SK-N-SH (cell line): ENCODE measurements at regions not wholly inside any gene's neighbourhood (a gene's known extent, or its start where the extent isn't known, plus 50 kb on each side); places are given as distances from the start of the nearest gene placed in this dataset.
A peak's percentile ranks its signal among the peaks of the same experiment; 100 is the strongest.

Source experiments
- CTCF ChIA-PET: fragments of 300-600, 350-600 bp; formaldehyde crosslinking; extraction: SDS; loops from one replicate; lab custom pipeline; 2021; lab: Yijun Ruan, JAX
- POLR2A ChIA-PET: fragments of 350-600 bp; sonication (Branson Sonifier 250); formaldehyde crosslinking; extraction: SDS; loops from one replicate; lab custom pipeline; 2020; ENCODE audit warnings: antibody characterized with exemption, inconsistent platforms; lab: Yijun Ruan, JAX
- DNase-seq: peaks from one replicate; pipeline ENCODE4 v3.0.0; 2012
- H2AFZ ChIP-seq: fragments of 200-600 bp; sonication (generic); 2 replicates; pipeline ENCODE4 v1.8.1; 2016; ENCODE audit warnings: antibody characterized with exemption, mild to moderate bottlenecking, low read depth
- H3F3A ChIP-seq: fragments of 200-600 bp; sonication (generic); replicated peaks from 2 replicates; pipeline ENCODE3; 2016; ENCODE audit warnings: antibody characterized with exemption, mild to moderate bottlenecking; ENCODE audit not compliant: insufficient read depth
- H3K27ac ChIP-seq, 2 experiments: fragments of 200-500 bp in 1 of 2; fragments of 200-600 bp in 1 of 2; sonication (Bioruptor generic) in 1 of 2; sonication (generic), shearing (Covaris generic) in 1 of 2; 2 replicates each; pipeline versions ENCODE4 v1.5.1 to v1.6.1; 2014 to 2016; ENCODE audit warnings: low read depth in 2 of 2, inconsistent platforms in 1 of 2, low read length in 1 of 2, mild to moderate bottlenecking in 1 of 2, mixed read lengths in 1 of 2
- H3K27me3 ChIP-seq: fragments of 200-600 bp; sonication (generic), shearing (Covaris generic); 2 replicates; pipeline ENCODE4 v1.6.1; 2016; ENCODE audit warnings: mixed run types; ENCODE audit not compliant: insufficient read depth
- H3K36me3 ChIP-seq, 2 experiments: fragments of 200-500 bp in 1 of 2; fragments of 200-600 bp in 1 of 2; sonication (Bioruptor generic) in 1 of 2; sonication (generic) in 1 of 2; replicated peaks in 1 of 2; 2 replicates each; pipeline versions ENCODE3 to v1.5.1; 2014 to 2016; ENCODE audit warnings: low read length in 1 of 2, mild to moderate bottlenecking in 1 of 2; ENCODE audit not compliant: insufficient read depth in 2 of 2, control insufficient read depth in 1 of 2
- H3K4me1 ChIP-seq, 2 experiments: fragments of 200-500 bp in 1 of 2; fragments of 200-600 bp in 1 of 2; sonication (Bioruptor generic) in 1 of 2; sonication (generic), shearing (Covaris generic) in 1 of 2; 2 replicates each; pipeline versions ENCODE4 v1.5.1 to v1.6.1; 2014 to 2016; ENCODE audit warnings: low read depth in 1 of 2, low read length in 1 of 2, mixed run types in 1 of 2; ENCODE audit not compliant: insufficient read depth in 2 of 2, control insufficient read depth in 1 of 2
- H3K4me2 ChIP-seq: fragments of 200-600 bp; sonication (generic), shearing (Covaris generic); 2 replicates; pipeline ENCODE4 v1.6.1; 2017; ENCODE audit warnings: mixed run types
- H3K4me3 ChIP-seq, 2 experiments: fragments of 200-500 bp in 1 of 2; fragments of 200-600 bp in 1 of 2; sonication (Bioruptor generic) in 1 of 2; sonication (generic), shearing (Covaris generic) in 1 of 2; 2 replicates each; pipeline versions ENCODE4 v1.5.1 to v1.8.1; 2014 to 2016; ENCODE audit warnings: low read depth in 2 of 2, inconsistent platforms in 1 of 2, low read length in 1 of 2, mild to moderate bottlenecking in 1 of 2, mixed read lengths in 1 of 2, moderate library complexity in 1 of 2
- H3K79me2 ChIP-seq: fragments of 200-600 bp; sonication (generic); 2 replicates; pipeline ENCODE4 v1.8.1; 2017; ENCODE audit warnings: mild to moderate bottlenecking; ENCODE audit not compliant: insufficient read depth
- H3K9ac ChIP-seq: fragments of 200-600 bp; sonication (generic); 2 replicates; pipeline ENCODE4 v1.6.1; 2017; ENCODE audit warnings: mixed run types
- H3K9me2 ChIP-seq: fragments of 200-600 bp; sonication (generic); 2 replicates; pipeline ENCODE4 v1.6.1; 2017; ENCODE audit warnings: mixed run types
- H3K9me3 ChIP-seq: fragments of 200-600 bp; sonication (generic); 2 replicates; pipeline ENCODE4 v1.6.1; 2017; ENCODE audit warnings: mixed run types, mild to moderate bottlenecking, moderate library complexity
- H4K20me1 ChIP-seq: fragments of 200-600 bp; sonication (generic); 2 replicates; pipeline ENCODE4 v1.6.1; 2017; ENCODE audit warnings: mild to moderate bottlenecking, mixed run types; ENCODE audit not compliant: insufficient read depth
- CHD2 ChIP-seq: fragments of 150-350 bp; IDR thresholded peaks from 2 replicates; pipeline ENCODE4 v1.6.1; 2018; ENCODE audit warnings: low read length; ENCODE audit not compliant: partially characterized antibody
- ELF1 ChIP-seq: IDR thresholded peaks from 2 replicates; pipeline ENCODE4 v1.4.0; 2012
- EZH2phosphoT487 ChIP-seq: fragments of 200-600 bp; sonication (generic); IDR thresholded peaks from 2 replicates; pipeline ENCODE4 v1.6.1; 2017; ENCODE audit warnings: low read depth, mixed run types, mild to moderate bottlenecking, antibody characterized with exemption, moderate library complexity, borderline replicate concordance
- GABPA ChIP-seq: IDR thresholded peaks from 2 replicates; pipeline ENCODE4 v1.4.0; 2012; ENCODE audit warnings: low read depth, mild to moderate bottlenecking
- GATA2 ChIP-seq: sonication (generic); formaldehyde crosslinking; IDR thresholded peaks from 2 replicates; pipeline ENCODE4 v1.5.0; 2020; ENCODE audit warnings: mild to moderate bottlenecking, missing genetic modification reagents
- MXI1 ChIP-seq: IDR thresholded peaks from 2 replicates; pipeline ENCODE4 v1.6.1; 2012; ENCODE audit warnings: mild to moderate bottlenecking, low read depth, low read length, improper control_type of control experiment
- NFIC ChIP-seq: IDR thresholded peaks from 2 replicates; pipeline ENCODE4 v1.4.0; 2012; ENCODE audit warnings: borderline replicate concordance
- POLR2AphosphoS5 ChIP-seq: IDR thresholded peaks from 2 replicates; pipeline ENCODE4 v1.6.1; 2012; ENCODE audit warnings: low read depth, low read length
- RAD21 ChIP-seq: IDR thresholded peaks from 2 replicates; pipeline ENCODE4 v1.6.1; 2012; ENCODE audit warnings: mild to moderate bottlenecking, low read length
- RCOR1 ChIP-seq: fragments of 150-350 bp; IDR thresholded peaks from 2 replicates; pipeline ENCODE4 v1.6.1; 2017; ENCODE audit warnings: antibody characterized with exemption, low read length
- RFX5 ChIP-seq: IDR thresholded peaks from 2 replicates; pipeline ENCODE4 v1.6.1; 2012; ENCODE audit warnings: mild to moderate bottlenecking, improper control_type of control experiment, low read length
- SMC3 ChIP-seq: IDR thresholded peaks from 2 replicates; pipeline ENCODE4 v1.6.1; 2012; ENCODE audit warnings: low read depth, low read length, improper control_type of control experiment
- TCF12 ChIP-seq: IDR thresholded peaks from 2 replicates; pipeline ENCODE4 v1.4.0; 2012
- TEAD4 ChIP-seq: IDR thresholded peaks from 2 replicates; pipeline ENCODE4 v1.4.0; 2012; ENCODE audit warnings: mild to moderate bottlenecking, borderline replicate concordance; ENCODE audit not compliant: insufficient read depth
- YY1 ChIP-seq: IDR thresholded peaks from 2 replicates; pipeline ENCODE4 v1.4.0; 2012; ENCODE audit warnings: low read depth, mild to moderate bottlenecking
- WGBS: methylation state at CpG from one replicate; pipeline ENCODE4 v1.1.6; 2017; ENCODE audit warnings: low lambda C conversion rate; 5-methylcytosine and 5-hydroxymethylcytosine counted together
- TF ChIP-seq, protein P1 (sequence below): IDR thresholded peaks from 2 replicates; pipeline ENCODE4 v1.4.0; 2012; ENCODE audit warnings: low read depth, borderline replicate concordance
- TF ChIP-seq, protein P2 (sequence below): IDR thresholded peaks from 2 replicates; pipeline ENCODE4 v1.4.0; 2012; ENCODE audit warnings: low read depth, borderline replicate concordance
- TF ChIP-seq, protein P3 (sequence below): IDR thresholded peaks from 2 replicates; pipeline ENCODE4 v1.6.1; 2012; ENCODE audit warnings: mild to moderate bottlenecking, low read depth, low read length, moderate library complexity
- TF ChIP-seq, protein P4 (sequence below): fragments of 150-350 bp; IDR thresholded peaks from 2 replicates; pipeline ENCODE4 v1.6.1; 2016; ENCODE audit warnings: mild to moderate bottlenecking, low read depth, low read length

DNA sequence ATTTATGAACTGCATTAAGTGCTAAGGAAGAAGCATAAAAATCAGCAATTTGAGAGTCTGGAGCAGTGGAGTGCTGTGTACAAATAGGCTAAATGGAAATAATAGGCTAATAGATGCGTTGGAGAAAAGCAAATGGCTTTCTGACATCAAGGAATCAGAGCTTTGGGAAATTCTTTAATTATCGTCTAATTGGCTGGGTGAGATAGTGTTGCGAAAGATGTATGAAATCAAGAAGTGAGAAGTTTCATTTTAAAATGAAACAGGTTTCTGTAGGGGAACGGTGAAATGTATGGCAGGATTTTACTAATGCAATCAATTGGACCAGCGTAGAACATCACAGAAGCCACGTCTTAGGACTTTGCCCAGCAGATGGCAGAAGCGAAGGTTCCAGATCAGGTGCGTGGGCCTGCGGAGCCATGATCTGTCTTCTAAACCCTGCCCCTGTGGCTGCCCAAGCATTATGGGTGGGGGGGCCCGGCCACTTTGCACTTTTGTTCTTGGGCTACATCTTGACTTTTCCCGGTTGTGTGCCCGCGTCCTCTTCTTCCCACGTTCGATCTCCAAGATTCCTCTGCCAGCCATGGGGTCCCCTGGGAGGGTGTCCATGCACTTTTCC is 118.5 kb upstream of the SHISA3 start:
- Histone ChIP-seq H3K27me3 (no peaks in the 10 kb centered on the region), H3F3A (no peaks in the 10 kb centered on the region), H3K27ac (no peak overlapping the region), H3K4me1 (peaks cover 0 to 13% of the 10 kb centered on the region in 2 experiments; a peak in 3 of 4 replicates), H3K9ac (no peak overlapping the region), H3K36me3 (no peaks in the 10 kb centered on the region), H3K79me2 (no peaks in the 10 kb centered on the region), H4K20me1 (no peaks in the 10 kb centered on the region), H3K9me3 (no peaks in the 10 kb centered on the region), H3K4me3 (no peak overlapping the region), H2AFZ (no peak overlapping the region), H3K4me2 (no peak overlapping the region), H3K9me2 (no peaks in the 10 kb centered on the region)
- DNase-seq = no peak
- POLR2A ChIA-PET = no interaction called here
- TF ChIP-seq GABPA = no peak
- TF ChIP-seq TEAD4 = no peak
- TF ChIP-seq POLR2AphosphoS5 = no peak
- no peak for TF ChIP-seq ELF1
- TF ChIP-seq YY1 = no peak
- no peak for TF ChIP-seq TCF12
- TF ChIP-seq, protein P1, sequence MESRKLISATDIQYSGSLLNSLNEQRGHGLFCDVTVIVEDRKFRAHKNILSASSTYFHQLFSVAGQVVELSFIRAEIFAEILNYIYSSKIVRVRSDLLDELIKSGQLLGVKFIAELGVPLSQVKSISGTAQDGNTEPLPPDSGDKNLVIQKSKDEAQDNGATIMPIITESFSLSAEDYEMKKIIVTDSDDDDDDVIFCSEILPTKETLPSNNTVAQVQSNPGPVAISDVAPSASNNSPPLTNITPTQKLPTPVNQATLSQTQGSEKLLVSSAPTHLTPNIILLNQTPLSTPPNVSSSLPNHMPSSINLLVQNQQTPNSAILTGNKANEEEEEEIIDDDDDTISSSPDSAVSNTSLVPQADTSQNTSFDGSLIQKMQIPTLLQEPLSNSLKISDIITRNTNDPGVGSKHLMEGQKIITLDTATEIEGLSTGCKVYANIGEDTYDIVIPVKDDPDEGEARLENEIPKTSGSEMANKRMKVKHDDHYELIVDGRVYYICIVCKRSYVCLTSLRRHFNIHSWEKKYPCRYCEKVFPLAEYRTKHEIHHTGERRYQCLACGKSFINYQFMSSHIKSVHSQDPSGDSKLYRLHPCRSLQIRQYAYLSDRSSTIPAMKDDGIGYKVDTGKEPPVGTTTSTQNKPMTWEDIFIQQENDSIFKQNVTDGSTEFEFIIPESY = no peak
- TF ChIP-seq RFX5 = no peak
- TF ChIP-seq NFIC = no peak
- TF ChIP-seq, protein P2, sequence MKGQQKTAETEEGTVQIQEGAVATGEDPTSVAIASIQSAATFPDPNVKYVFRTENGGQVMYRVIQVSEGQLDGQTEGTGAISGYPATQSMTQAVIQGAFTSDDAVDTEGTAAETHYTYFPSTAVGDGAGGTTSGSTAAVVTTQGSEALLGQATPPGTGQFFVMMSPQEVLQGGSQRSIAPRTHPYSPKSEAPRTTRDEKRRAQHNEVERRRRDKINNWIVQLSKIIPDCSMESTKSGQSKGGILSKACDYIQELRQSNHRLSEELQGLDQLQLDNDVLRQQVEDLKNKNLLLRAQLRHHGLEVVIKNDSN = no peak
- no peak for TF ChIP-seq RCOR1
- TF ChIP-seq EZH2phosphoT487 = no peak
- no peak for TF ChIP-seq GATA2 (CRISPR knock-in tag)
- no peak for TF ChIP-seq MXI1
- 78% methylated on average over 15 of the region's 15 CpGs for WGBS
- CTCF ChIA-PET = interaction anchor here (1.0 to 8.8 kb wide), 4 partner anchors 14 to 247 kb away, joined by 3 to 86 read pairs (median 8); no protein-coding TSS in a partner anchor

DNA sequence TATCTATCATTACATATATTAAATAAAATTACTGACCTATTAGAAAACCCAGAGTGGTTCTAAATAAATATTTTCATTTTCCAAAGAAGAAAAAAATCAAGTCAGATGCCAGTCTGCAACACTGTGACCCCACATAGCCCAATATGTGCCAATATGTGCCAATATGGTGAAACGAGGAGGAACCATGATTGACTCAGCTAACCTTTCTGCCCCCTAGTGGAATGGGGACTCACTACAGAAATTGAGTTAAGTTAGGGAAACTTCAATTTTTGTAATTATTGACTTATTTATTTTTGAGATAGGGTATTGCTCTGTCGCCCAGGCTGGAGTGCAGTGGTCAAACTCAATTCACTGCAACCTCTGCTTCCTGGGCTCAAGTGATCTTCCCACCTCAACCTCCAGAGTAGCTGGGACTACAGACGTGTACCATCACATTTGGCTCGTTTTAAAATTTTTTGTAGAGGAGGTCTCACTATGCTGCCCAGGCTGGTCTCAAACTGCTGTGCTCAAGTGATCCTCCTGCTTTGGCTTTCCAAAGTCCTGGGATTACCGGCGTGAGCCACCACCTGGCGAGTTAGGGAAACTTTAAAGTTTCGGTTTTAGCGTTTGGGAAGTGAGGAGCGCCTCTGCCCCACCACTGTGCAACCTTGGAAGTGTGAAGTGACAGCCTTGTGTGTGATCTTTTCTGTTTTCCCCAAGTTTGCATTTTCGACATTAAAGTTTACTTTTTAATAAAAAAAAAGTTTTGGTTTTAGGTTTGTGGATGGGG is 116.8 kb upstream of the SHISA3 start:
- DNase-seq = peak; percentile 58
- H2AFZ ChIP-seq = no peak overlapping the region
- WGBS = 60% methylated on average over 11 of the region's 11 CpGs
- TF ChIP-seq, protein P3, sequence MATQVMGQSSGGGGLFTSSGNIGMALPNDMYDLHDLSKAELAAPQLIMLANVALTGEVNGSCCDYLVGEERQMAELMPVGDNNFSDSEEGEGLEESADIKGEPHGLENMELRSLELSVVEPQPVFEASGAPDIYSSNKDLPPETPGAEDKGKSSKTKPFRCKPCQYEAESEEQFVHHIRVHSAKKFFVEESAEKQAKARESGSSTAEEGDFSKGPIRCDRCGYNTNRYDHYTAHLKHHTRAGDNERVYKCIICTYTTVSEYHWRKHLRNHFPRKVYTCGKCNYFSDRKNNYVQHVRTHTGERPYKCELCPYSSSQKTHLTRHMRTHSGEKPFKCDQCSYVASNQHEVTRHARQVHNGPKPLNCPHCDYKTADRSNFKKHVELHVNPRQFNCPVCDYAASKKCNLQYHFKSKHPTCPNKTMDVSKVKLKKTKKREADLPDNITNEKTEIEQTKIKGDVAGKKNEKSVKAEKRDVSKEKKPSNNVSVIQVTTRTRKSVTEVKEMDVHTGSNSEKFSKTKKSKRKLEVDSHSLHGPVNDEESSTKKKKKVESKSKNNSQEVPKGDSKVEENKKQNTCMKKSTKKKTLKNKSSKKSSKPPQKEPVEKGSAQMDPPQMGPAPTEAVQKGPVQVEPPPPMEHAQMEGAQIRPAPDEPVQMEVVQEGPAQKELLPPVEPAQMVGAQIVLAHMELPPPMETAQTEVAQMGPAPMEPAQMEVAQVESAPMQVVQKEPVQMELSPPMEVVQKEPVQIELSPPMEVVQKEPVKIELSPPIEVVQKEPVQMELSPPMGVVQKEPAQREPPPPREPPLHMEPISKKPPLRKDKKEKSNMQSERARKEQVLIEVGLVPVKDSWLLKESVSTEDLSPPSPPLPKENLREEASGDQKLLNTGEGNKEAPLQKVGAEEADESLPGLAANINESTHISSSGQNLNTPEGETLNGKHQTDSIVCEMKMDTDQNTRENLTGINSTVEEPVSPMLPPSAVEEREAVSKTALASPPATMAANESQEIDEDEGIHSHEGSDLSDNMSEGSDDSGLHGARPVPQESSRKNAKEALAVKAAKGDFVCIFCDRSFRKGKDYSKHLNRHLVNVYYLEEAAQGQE = no peak
- TF ChIP-seq, protein P4, sequence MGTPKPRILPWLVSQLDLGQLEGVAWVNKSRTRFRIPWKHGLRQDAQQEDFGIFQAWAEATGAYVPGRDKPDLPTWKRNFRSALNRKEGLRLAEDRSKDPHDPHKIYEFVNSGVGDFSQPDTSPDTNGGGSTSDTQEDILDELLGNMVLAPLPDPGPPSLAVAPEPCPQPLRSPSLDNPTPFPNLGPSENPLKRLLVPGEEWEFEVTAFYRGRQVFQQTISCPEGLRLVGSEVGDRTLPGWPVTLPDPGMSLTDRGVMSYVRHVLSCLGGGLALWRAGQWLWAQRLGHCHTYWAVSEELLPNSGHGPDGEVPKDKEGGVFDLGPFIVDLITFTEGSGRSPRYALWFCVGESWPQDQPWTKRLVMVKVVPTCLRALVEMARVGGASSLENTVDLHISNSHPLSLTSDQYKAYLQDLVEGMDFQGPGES = no peak
- TF ChIP-seq CHD2 (no peak), SMC3 (peak; percentile 47; the same call in 1 of the 2 replicates), RAD21 (peak; percentile 60)

More for the DNA sequence above, 116.8 kb upstream of the SHISA3 start:
- no peaks in the 10 kb centered on the region for H3K9me2 ChIP-seq
- no peaks in the 10 kb centered on the region for H3F3A ChIP-seq
- H3K79me2 ChIP-seq = no peaks in the 10 kb centered on the region
- H4K20me1 ChIP-seq = no peaks in the 10 kb centered on the region
- no peak overlapping the region for H3K4me2 ChIP-seq
- no peak overlapping the region; a peak in 1 of 4 replicates for H3K4me3 ChIP-seq
- H3K27ac ChIP-seq = no peak overlapping the region
- no peaks in the 10 kb centered on the region for H3K9me3 ChIP-seq
- ChIA-PET POLR2A (interaction anchor here (0.5 kb wide), 1 partner anchor 157 kb away, joined by 3 read pairs; no protein-coding TSS in a partner anchor), CTCF (interaction anchor here (0.6 to 8.8 kb wide), 24 partner anchors 11 to 588 kb away, joined by 3 to 109 read pairs (median 4); no protein-coding TSS in a partner anchor)
- peaks cover 0 to 13% of the 10 kb centered on the region in 2 experiments; a peak in 3 of 4 replicates for H3K4me1 ChIP-seq
- no peak overlapping the region for H3K9ac ChIP-seq
- no peaks in the 10 kb centered on the region for H3K27me3 ChIP-seq
- H3K36me3 ChIP-seq = no peaks in the 10 kb centered on the region
